T47D (cell line): ENCODE measurements at regions not wholly inside any gene's neighbourhood (a gene's known extent, or its start where the extent isn't known, plus 50 kb on each side); places are given as distances from the start of the nearest gene placed in this dataset.

ENCODE experiments used
- DNase-seq, 2 experiments: peaks; one replicate each; pipeline versions ENCODE4 v3.0.0 to v3.0.0-alpha.2; 2011 to 2012; ENCODE audit warnings: low read depth in 1 of 2, low spot score in 1 of 2
- JUND ChIP-seq: IDR thresholded peaks from 2 replicates; pipeline ENCODE4 v1.6.1; 2012; ENCODE audit warnings: low read depth
- in situ Hi-C: cut with HindIII; loops from 2 replicates; pipeline ENCODE4 v1.10.0; 2016; ENCODE audit warnings: low sequenced_read_pairs, low pct_unique_long_range_greater_than_20kb

GRCh38 chr6:53744321-53744720, 50.5 kb upstream of the LRRC1 start:
- no peak for TF ChIP-seq JUND
- peak; percentile 58 to 88 for DNase-seq
- in situ Hi-C loops, result no loop called here

GRCh38 chr6:53741034-53741823, 53.6 kb upstream of the LRRC1 start:
- DNase-seq, result no peak
- TF ChIP-seq JUND, result no peak
- in situ Hi-C loops, result no loop called here

- no peak for DNase-seq
- no peak for TF ChIP-seq JUND
- in situ Hi-C loops, result no loop called here
Measured at GRCh38 chr6:53737746-53738145, 57.1 kb upstream of the LRRC1 start.

GRCh38 chr6:53735896-53736295, 58.9 kb upstream of the LRRC1 start:
- no peak for TF ChIP-seq JUND
- in situ Hi-C loops, result no loop called here
- no peak for DNase-seq

GRCh38 chr6:53734473-53735299, 60.1 kb upstream of the LRRC1 start:
- TF ChIP-seq JUND, result no peak
- in situ Hi-C loops, result no loop called here

GRCh38 chr6:53731866-53732636, 62.8 kb upstream of the LRRC1 start:
- DNase-seq, result no peak
- in situ Hi-C loops, result no loop called here
- no peak for TF ChIP-seq JUND

More at GRCh38 chr6:53734473-53735299, 60.1 kb upstream of the LRRC1 start:
- DNase-seq, result peak in 1 of 2 experiments; percentile 46

GRCh38 chr6:53730767-53731166, 64.0 kb upstream of the LRRC1 start:
- TF ChIP-seq JUND, result no peak
- in situ Hi-C loops, result no loop called here
- DNase-seq, result no peak

- no peak for TF ChIP-seq JUND
- peak; percentile 33 to 74 for DNase-seq
Measured at GRCh38 chr6:53728570-53729194, 63.1 kb upstream of the KLHL31 start.

GRCh38 chr6:53727748-53728147, 62.2 kb upstream of the KLHL31 start:
- TF ChIP-seq JUND, result no peak
- no peak for DNase-seq
- in situ Hi-C loops, result no loop called here

More at GRCh38 chr6:53728570-53729194, 63.1 kb upstream of the KLHL31 start:
- in situ Hi-C loops, result no loop called here

GRCh38 chr6:53725791-53726575, 60.4 kb upstream of the KLHL31 start:
- in situ Hi-C loops, result no loop called here
- no peak for TF ChIP-seq JUND
- peak; percentile 56 to 88 for DNase-seq

GRCh38 chr6:53724501-53724900, 58.9 kb upstream of the KLHL31 start:
- DNase-seq, result no peak
- in situ Hi-C loops, result no loop called here
- no peak for TF ChIP-seq JUND
